IMR-90 (cell line): ENCODE measurements at regions not wholly inside any gene's neighbourhood (a gene's known extent, or its start where the extent isn't known, plus 50 kb on each side); places are given as distances from the start of the nearest gene placed in this dataset.

Source experiments
- CHD1 ChIP-seq: IDR thresholded peaks from 2 replicates; pipeline ENCODE4 v1.6.1; 2012; ENCODE audit warnings: low read depth, low read length, improper control_type of control experiment
- CTCF ChIP-seq: conservative IDR thresholded peaks from 2 replicates; pipeline ENCODE4 v1.5.1; 2012; ENCODE audit warnings: mild to moderate bottlenecking, low read depth, low read length, improper control_type of control experiment

- TF ChIP-seq CHD1 (no peak), CTCF (no peak)
Observed at GRCh38 chr12:118737985-118738540, 243.3 kb upstream of the SRRM4 start.
